B cell (primary cell): ENCODE measurements at regions not wholly inside any gene's neighbourhood (a gene's known extent, or its start where the extent isn't known, plus 50 kb on each side); places are given as distances from the start of the nearest gene placed in this dataset.

Experiments
- ATAC-seq: fragments of 200-7000 bp; cut with Tn5 transposase; one replicate; pipeline ENCODE4 v1.10.0; 2021; ENCODE audit warnings: low read depth, mild to moderate bottlenecking, moderate number of reproducible peaks, moderate library complexity
- CTCF ChIA-PET: fragments of 350-600 bp; sonication (Branson Sonifier 250); formaldehyde crosslinking; loops from one replicate; lab custom pipeline; 2021; ENCODE audit warnings: antibody characterized with exemption, inconsistent platforms; lab: Charles Lee
- POLR2A ChIA-PET: fragments of 350-600 bp; sonication (Branson Sonifier 250); formaldehyde crosslinking; loops from one replicate; lab custom pipeline; 2021; ENCODE audit warnings: antibody characterized with exemption; lab: Charles Lee
- DNase-seq: peaks from one replicate; pipeline ENCODE4 v3.0.0; 2013
- H2AFZ ChIP-seq: 2 replicates; pipeline ENCODE4 v1.6.1; 2012; ENCODE audit warnings: mild to moderate bottlenecking, low read depth, low read length; ENCODE audit not compliant: insufficient read depth, poor library complexity, severe bottlenecking
- H3K27ac ChIP-seq, 2 donors: 1 replicate in 1 of 2; 2 replicates in 1 of 2; pipeline ENCODE4 v1.5.1; 2012 to 2013; ENCODE audit warnings: low read length in 2 of 2, mild to moderate bottlenecking in 2 of 2, moderate library complexity in 1 of 2
- H3K27me3 ChIP-seq, 4 experiments: fragments of 200-600 bp in 1 of 4; sonication (generic) in 1 of 4; replicated peaks in 1 of 4; 1 replicate in 2 of 4; 2 replicates in 2 of 4; pipeline versions ENCODE4 v1.6.1 to v1.7.0; 2013 to 2016; ENCODE audit warnings: low read length in 3 of 4, mild to moderate bottlenecking in 2 of 4, mixed read lengths in 1 of 4, moderate library complexity in 1 of 4; ENCODE audit not compliant: insufficient read depth in 4 of 4, control insufficient read depth in 3 of 4; ENCODE audit errors: control extremely low read depth in 1 of 4
- H3K36me3 ChIP-seq, 2 experiments: replicated peaks in 1 of 2; 1 replicate in 1 of 2; 2 replicates in 1 of 2; pipeline versions ENCODE4 v1.6.1 to v1.7.1; 2013; ENCODE audit warnings: low read length in 1 of 2; ENCODE audit not compliant: insufficient read depth in 2 of 2, control insufficient read depth in 1 of 2; ENCODE audit errors: control extremely low read depth in 1 of 2, extremely low read depth in 1 of 2
- H3K4me1 ChIP-seq, 2 donors: fragments of 200-600 bp in 1 of 2; sonication (generic) in 1 of 2; 1 replicate in 1 of 2; 2 replicates in 1 of 2; pipeline versions ENCODE4 v1.5.1 to v1.6.1; 2013 to 2017; ENCODE audit warnings: low read length in 2 of 2; ENCODE audit not compliant: control insufficient read depth in 2 of 2, insufficient read depth in 2 of 2
- H3K4me2 ChIP-seq: replicated peaks from 2 replicates; pipeline ENCODE3; 2012; ENCODE audit warnings: mild to moderate bottlenecking, low read depth, low read length; ENCODE audit not compliant: poor library complexity, severe bottlenecking
- H3K4me3 ChIP-seq, 5 experiments: fragments of 200-600 bp in 1 of 5; sonication (generic) in 1 of 5; 1 replicate in 3 of 5; 2 replicates in 2 of 5; pipeline versions ENCODE4 v1.5.1 to v1.7.0; 2011 to 2016; ENCODE audit warnings: low read length in 4 of 5, mild to moderate bottlenecking in 4 of 5, low read depth in 2 of 5, control low read depth in 1 of 5, moderate library complexity in 1 of 5; ENCODE audit not compliant: insufficient read depth in 1 of 5; ENCODE audit errors: control extremely low read depth in 1 of 5, extremely low read depth in 1 of 5
- H3K79me2 ChIP-seq: fragments of 200-600 bp; sonication (generic); one replicate; pipeline ENCODE4 v1.6.0; 2016; ENCODE audit warnings: low read length; ENCODE audit not compliant: control insufficient read depth, insufficient read depth
- H3K9ac ChIP-seq: fragments of 200-600 bp; sonication (generic); 2 replicates; pipeline ENCODE4 v1.6.1; 2017; ENCODE audit warnings: mild to moderate bottlenecking, low read length, moderate library complexity
- H3K9me3 ChIP-seq, 3 donors: one replicate each; pipeline versions ENCODE4 v1.6.1 to v1.7.1; 2013; ENCODE audit warnings: low read length in 2 of 3; ENCODE audit not compliant: control insufficient read depth in 2 of 3, insufficient read depth in 1 of 3; ENCODE audit errors: control extremely low read depth in 1 of 3
- H4K20me1 ChIP-seq: 2 replicates; pipeline ENCODE4 v1.6.0; 2012; ENCODE audit warnings: mild to moderate bottlenecking, low read length; ENCODE audit not compliant: insufficient read depth, control insufficient read depth, poor library complexity, severe bottlenecking
- H3K27ac Mint-ChIP-seq: one replicate; pipeline ENCODE4 v1.8.0; 2021; ENCODE audit warnings: mixed read lengths
- H3K27me3 Mint-ChIP-seq: one replicate; pipeline ENCODE4 v1.8.0; 2021; ENCODE audit warnings: mixed read lengths
- H3K4me1 Mint-ChIP-seq: one replicate; pipeline ENCODE4 v1.8.0; 2021; ENCODE audit warnings: mixed read lengths
- H3K4me3 Mint-ChIP-seq: one replicate; pipeline ENCODE4 v1.8.0; 2021; ENCODE audit warnings: mixed read lengths
- H3K9me3 Mint-ChIP-seq: one replicate; pipeline ENCODE4 v1.8.0; 2022; ENCODE audit warnings: mixed read lengths; ENCODE audit not compliant: insufficient read depth
- CTCF ChIP-seq: fragments of 200-600 bp; IDR thresholded peaks from one replicate; pipeline ENCODE4 v1.8.0; 2022; ENCODE audit warnings: antibody characterized with exemption, mild to moderate bottlenecking
- EZH2 ChIP-seq: IDR thresholded peaks from 2 replicates; pipeline ENCODE4 v1.6.1; 2012; ENCODE audit warnings: borderline replicate concordance, low read depth, mild to moderate bottlenecking, moderate library complexity, low read length; ENCODE audit not compliant: insufficient read depth, poor library complexity, severe bottlenecking
- WGBS: methylation state at CpG from one replicate; pipeline ENCODE4 v1.1.5; 2013; ENCODE audit warnings: missing lambda C conversion rate; ENCODE audit not compliant: insufficient coverage; 5-methylcytosine and 5-hydroxymethylcytosine counted together
- intact Hi-C: fragments of 100-400 bp; cut with micrococcal nuclease; formaldehyde crosslinking; loops from one replicate; pipeline ENCODE4 v1.10.0; 2022

GRCh38 chr3:191753196-191753595 is 292.2 kb downstream of the PYDC2 start:
- H3K4me1 ChIP-seq, result no peaks in the 10 kb centered on the region
- no peak overlapping the region for H3K27ac ChIP-seq
- H3K27ac Mint-ChIP-seq, result no peak overlapping the region
- no peak overlapping the region for H3K4me2 ChIP-seq
- ChIA-PET CTCF (no interaction called here), POLR2A (no interaction called here)
- no peaks in the 10 kb centered on the region for H3K79me2 ChIP-seq
- H3K4me3 ChIP-seq, result no peak overlapping the region
- no peaks in the 10 kb centered on the region for H3K36me3 ChIP-seq
- H3K27me3 ChIP-seq, result no peaks in the 10 kb centered on the region
- no peaks in the 10 kb centered on the region for H3K9me3 ChIP-seq
- H3K9me3 Mint-ChIP-seq, result no peaks in the 10 kb centered on the region
- no peak overlapping the region for H3K4me3 Mint-ChIP-seq
- H4K20me1 ChIP-seq, result no peaks in the 10 kb centered on the region
- ATAC-seq (no peak), DNase-seq (no peak)
- H3K27me3 Mint-ChIP-seq, result peaks cover 5% of the 10 kb centered on the region
- 94% methylated on average over 3 of the region's 3 CpGs for WGBS
- no peaks in the 10 kb centered on the region for H3K4me1 Mint-ChIP-seq
- no peak overlapping the region for H3K9ac ChIP-seq
- H2AFZ ChIP-seq, result no peak overlapping the region
- intact Hi-C loops, result no loop called here
- TF ChIP-seq CTCF (no peak), EZH2 (no peak)

DNA sequence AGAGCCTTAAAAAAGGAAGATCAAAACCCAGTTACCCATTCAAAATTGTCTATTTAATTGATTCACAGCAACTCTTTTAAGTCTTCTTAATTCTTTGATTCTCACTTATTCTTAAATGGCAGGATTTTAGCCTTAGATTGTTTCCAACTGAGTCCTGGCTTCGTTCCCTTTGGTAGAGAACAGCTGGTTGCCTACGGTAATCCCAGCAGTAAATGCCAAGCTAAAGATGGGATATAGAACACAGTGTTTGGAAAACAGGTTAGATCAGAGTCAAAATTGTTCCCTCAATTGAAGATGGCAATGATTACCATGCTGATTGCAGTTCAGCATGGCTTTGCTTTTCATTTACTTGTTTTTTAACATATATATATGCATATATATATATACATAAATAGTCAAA is 300.9 kb downstream of the PYDC2 start:
- Histone ChIP-seq H2AFZ (no peak overlapping the region), H3K27me3 (no peaks in the 10 kb centered on the region), H3K36me3 (no peaks in the 10 kb centered on the region), H3K4me2 (no peak overlapping the region), H3K9me3 (no peaks in the 10 kb centered on the region), H3K9ac (no peak overlapping the region), H3K27ac (no peak overlapping the region), H3K79me2 (no peaks in the 10 kb centered on the region), H3K4me1 (no peaks in the 10 kb centered on the region), H3K4me3 (no peak overlapping the region), H4K20me1 (no peaks in the 10 kb centered on the region)
- H3K9me3 Mint-ChIP-seq, result no peaks in the 10 kb centered on the region
- H3K4me1 Mint-ChIP-seq, result no peaks in the 10 kb centered on the region
- no peak overlapping the region for H3K4me3 Mint-ChIP-seq
- 93% methylated on average over 2 of the region's 2 CpGs for WGBS
- POLR2A ChIA-PET, result no interaction called here
- ATAC-seq, result no peak
- TF ChIP-seq CTCF (no peak), EZH2 (no peak)
- no peak for DNase-seq
- CTCF ChIA-PET, result no interaction called here
- no peaks in the 10 kb centered on the region for H3K27me3 Mint-ChIP-seq
- intact Hi-C loops, result no loop called here
- H3K27ac Mint-ChIP-seq, result no peak overlapping the region
